ENCODE measurements at regions not wholly inside any gene's neighbourhood (a gene's known extent, or its start where the extent isn't known, plus 50 kb on each side); places are given as distances from the start of the nearest gene placed in this dataset.

DNA sequence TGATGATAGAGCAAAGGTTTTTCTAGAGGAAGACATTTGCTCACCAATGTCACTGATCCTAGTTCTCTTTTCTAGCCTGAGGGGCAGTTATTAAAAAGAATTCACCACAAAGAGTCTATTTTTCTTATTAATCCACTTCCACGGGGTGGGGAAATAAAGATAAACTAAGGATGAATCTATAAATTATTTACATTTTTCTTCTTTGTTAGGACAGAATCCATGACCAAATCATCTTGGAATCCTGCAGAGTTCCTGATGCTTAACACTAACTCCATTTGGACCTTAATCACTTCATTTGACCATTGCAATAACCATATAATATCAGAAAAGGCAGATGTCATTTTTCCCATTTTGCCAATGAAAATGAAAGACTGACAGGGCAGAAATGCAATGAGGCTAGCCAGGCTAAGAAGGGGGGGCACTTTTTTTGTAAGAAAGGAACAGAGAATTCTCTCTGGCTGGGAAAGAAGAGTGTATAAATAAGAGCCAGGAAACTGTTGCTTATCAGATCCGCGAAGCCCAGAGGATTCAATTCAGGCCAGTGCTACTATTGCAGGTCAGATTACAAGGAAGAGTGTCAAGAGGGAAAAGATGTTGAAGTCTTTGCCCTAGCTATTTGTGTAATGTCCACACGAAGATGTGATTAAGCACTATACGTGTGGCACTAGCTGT, 433.2 kb downstream of the TNS3 start:
- intact Hi-C loops (cut with micrococcal nuclease): no loop called here
- Mint-ChIP-seq H3K9me3 (no peaks in the 10 kb centered on the region), H3K27me3 (no peaks in the 10 kb centered on the region), H3K27ac (no peak overlapping the region), H3K4me3 (no peak overlapping the region), H3K4me1 (ENCODE audit: low read depth) (peaks cover 33% of the 10 kb centered on the region), H3K36me3 (ENCODE audit: low read depth) (no peaks in the 10 kb centered on the region)

DNA sequence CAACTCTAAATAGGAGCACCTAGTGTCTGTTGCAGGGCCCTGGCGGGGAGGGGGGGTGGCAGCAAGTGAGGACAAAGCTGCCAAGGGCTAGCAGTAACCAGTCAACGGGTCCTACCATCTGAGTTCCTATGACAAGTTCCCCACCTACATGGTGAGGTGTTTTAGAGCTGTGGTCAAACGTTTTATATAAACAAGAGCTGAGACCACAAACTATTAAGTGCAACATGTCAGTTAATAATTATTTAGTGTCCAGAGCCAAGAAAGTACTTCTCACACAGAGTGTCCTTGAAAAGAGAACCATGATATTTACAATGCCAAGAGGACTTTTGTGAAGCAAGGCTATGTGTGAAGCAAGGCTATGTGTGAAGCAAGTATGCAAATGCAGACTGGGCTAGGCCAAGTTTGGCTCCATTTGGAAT, 434.7 kb downstream of the TNS3 start:
- Mint-ChIP-seq H3K27ac (no peak overlapping the region), H3K4me1 (ENCODE audit: low read depth) (peaks cover 29% of the 10 kb centered on the region), H3K27me3 (no peaks in the 10 kb centered on the region), H3K9me3 (no peaks in the 10 kb centered on the region), H3K36me3 (ENCODE audit: low read depth) (no peaks in the 10 kb centered on the region), H3K4me3 (no peak overlapping the region)
- intact Hi-C loops (cut with micrococcal nuclease): no loop called here

DNA sequence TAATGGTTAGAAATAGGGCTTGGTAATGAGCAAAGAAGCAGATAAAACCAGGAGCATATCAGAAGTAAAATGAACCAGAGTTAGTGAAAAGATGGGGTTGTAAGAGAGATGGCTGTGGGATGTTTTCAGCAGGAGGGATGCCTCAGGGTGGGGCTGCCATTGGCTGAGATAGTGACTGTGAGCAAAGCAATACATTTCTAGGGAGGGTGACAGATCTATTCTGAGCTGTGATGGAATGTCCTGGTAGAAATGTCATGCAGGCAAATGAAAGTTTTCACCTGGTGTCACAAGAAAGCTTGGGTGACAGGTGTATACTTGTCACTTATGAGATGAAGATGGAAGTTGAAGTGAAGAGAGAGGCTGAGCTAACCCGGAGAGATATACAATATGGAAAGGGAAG, 435.9 kb downstream of the TNS3 start:
- intact Hi-C loops (cut with micrococcal nuclease): no loop called here
- Mint-ChIP-seq H3K27ac (no peak overlapping the region), H3K9me3 (no peaks in the 10 kb centered on the region), H3K36me3 (ENCODE audit: low read depth) (no peaks in the 10 kb centered on the region), H3K4me3 (no peak overlapping the region), H3K27me3 (no peaks in the 10 kb centered on the region), H3K4me1 (ENCODE audit: low read depth) (peaks cover 29% of the 10 kb centered on the region)

DNA sequence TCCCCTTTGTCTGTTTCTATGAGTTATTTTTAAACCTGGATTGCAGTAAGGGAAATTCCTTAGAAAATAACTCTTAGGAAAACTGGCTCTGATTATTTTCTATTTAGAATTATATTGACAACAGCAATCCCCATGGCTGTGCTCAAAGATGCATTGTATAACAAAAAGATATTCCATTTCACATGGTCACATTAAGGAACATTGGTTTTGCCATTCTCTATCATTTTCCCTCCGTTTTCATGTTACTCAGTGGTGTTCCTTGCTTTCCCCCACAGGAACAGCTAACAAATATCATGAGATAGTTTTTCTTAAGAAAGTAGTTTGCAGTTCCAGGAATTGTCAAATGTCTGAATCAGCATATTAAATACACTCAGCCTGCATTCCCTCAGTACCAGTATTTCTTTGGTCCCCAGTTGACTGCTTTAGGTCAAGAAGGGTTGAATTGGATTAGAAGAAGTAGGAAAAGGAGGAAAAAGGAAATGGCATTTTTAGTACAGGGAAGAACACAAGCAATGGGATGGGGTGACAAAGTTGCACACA, 436.7 kb downstream of the TNS3 start:
- Mint-ChIP-seq H3K4me1 (ENCODE audit: low read depth) (peaks cover 29% of the 10 kb centered on the region), H3K36me3 (ENCODE audit: low read depth) (no peaks in the 10 kb centered on the region), H3K27ac (no peak overlapping the region), H3K9me3 (no peaks in the 10 kb centered on the region), H3K4me3 (no peak overlapping the region), H3K27me3 (no peaks in the 10 kb centered on the region)
- intact Hi-C loops (cut with micrococcal nuclease): no loop called here

DNA sequence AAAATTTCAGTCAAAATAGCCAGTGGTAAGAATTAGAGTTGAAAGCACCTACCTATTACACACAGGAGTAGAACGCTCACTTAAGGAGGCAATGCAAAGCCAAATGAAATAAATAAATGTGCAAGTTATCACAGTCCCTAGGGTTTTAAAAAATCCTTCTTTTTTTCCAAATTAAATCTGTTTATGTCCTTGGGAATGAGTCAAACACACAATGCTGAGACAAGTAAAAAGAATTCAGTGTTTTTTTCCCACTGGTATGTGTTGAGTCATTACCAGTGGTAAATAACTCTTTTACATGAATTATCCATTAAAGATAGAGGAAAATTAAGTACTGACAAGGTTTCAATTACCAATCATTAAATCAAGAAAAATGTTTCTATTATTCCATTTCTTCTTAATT, 438.6 kb downstream of the TNS3 start:
- no peaks in the 10 kb centered on the region for H3K36me3 Mint-ChIP-seq (ENCODE audit: low read depth)
- no peak overlapping the region for H3K4me3 Mint-ChIP-seq
- H3K4me1 Mint-ChIP-seq (ENCODE audit: low read depth): peaks cover 14% of the 10 kb centered on the region
- intact Hi-C loops (cut with micrococcal nuclease): no loop called here
- no peak overlapping the region for H3K27ac Mint-ChIP-seq
- no peaks in the 10 kb centered on the region for H3K9me3 Mint-ChIP-seq
- H3K27me3 Mint-ChIP-seq: peaks cover 2% of the 10 kb centered on the region

DNA sequence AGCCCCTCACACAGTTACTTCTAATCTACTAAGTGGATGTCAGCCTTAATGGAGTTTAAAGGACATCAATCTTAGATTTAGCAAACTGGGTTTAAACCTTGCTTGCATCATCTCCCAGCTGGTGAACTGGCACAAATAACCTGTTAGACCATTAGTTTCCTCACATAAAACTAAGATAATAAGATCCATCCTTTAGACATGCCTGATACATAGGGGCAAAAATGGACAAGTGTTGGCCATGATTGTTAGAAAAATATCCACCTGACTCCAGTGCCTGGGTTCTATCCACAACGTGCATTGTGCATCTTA, 439.1 kb downstream of the TNS3 start:
- H3K4me1 Mint-ChIP-seq (ENCODE audit: low read depth): peaks cover 14% of the 10 kb centered on the region
- no peak overlapping the region for H3K27ac Mint-ChIP-seq
- H3K36me3 Mint-ChIP-seq (ENCODE audit: low read depth): no peaks in the 10 kb centered on the region
- peaks cover 2% of the 10 kb centered on the region for H3K27me3 Mint-ChIP-seq
- intact Hi-C loops (cut with micrococcal nuclease): no loop called here
- H3K4me3 Mint-ChIP-seq: no peak overlapping the region
- H3K9me3 Mint-ChIP-seq: no peaks in the 10 kb centered on the region

DNA sequence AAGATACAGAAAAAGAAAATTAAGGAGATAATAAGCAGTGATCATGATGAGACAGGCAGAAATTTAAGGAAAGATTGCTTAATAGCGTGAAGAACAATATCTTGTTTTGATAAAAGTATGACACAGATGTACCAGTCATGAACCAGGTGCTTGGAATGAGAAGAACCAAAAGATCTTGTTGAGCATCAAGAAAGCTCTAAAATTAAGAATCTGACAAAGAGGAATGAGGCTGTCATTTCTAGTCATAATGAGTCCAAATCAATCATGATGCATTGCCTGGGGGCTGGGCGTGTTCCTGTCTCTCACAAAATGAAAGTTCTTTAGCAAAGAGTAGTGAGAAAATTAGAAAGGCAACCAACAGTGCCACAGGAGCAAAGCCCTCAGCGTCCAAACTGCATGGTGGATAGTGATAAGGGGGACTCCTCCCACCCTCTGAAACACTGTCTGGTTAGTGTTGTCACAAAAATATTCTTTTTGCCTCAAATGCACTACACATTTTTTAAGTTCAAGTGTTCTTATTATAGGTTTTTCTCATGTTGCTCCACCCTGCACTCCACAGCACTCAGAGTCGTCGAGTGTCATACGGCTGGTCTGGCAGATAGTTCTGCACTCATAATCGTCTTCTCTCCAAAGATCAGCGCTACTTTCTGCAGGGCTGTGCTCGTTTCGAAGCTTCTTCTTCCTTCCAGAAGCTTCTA, 439.6 kb downstream of the TNS3 start:
- intact Hi-C loops (cut with micrococcal nuclease): no loop called here
- no peak overlapping the region for H3K4me3 Mint-ChIP-seq
- no peaks in the 10 kb centered on the region for H3K36me3 Mint-ChIP-seq (ENCODE audit: low read depth)

DNA sequence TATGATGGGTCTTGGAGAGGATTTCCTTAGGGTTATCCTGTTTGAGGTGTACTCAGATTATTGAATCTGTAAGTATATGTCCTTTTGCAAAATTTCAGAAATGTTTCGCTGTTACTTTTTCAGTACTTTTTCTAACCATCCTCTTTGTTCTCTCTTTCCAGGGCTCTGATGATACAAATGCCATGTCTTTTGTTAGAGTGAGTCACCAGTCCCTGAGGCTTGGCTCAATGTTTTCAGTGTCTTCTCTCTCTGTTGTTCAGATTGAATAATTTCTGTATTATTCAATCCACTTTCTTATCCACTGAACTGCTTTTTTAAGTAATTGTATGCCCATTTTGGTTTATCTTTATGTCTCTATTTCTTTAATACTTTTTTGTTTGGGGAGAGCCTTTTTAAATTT, 449.4 kb downstream of the TNS3 start:
- H3K4me1 Mint-ChIP-seq (ENCODE audit: low read depth): no peaks in the 10 kb centered on the region
- intact Hi-C loops (cut with micrococcal nuclease): no loop called here
- H3K9me3 Mint-ChIP-seq: no peaks in the 10 kb centered on the region
- H3K27me3 Mint-ChIP-seq: no peaks in the 10 kb centered on the region
- H3K36me3 Mint-ChIP-seq (ENCODE audit: low read depth): no peaks in the 10 kb centered on the region
- H3K27ac Mint-ChIP-seq: no peak overlapping the region
- no peak overlapping the region for H3K4me3 Mint-ChIP-seq

More for the DNA sequence above, 439.6 kb downstream of the TNS3 start:
- H3K27ac Mint-ChIP-seq: no peak overlapping the region
- H3K27me3 Mint-ChIP-seq: peaks cover 2% of the 10 kb centered on the region
- H3K4me1 Mint-ChIP-seq (ENCODE audit: low read depth): peaks cover 14% of the 10 kb centered on the region
- no peaks in the 10 kb centered on the region for H3K9me3 Mint-ChIP-seq

DNA sequence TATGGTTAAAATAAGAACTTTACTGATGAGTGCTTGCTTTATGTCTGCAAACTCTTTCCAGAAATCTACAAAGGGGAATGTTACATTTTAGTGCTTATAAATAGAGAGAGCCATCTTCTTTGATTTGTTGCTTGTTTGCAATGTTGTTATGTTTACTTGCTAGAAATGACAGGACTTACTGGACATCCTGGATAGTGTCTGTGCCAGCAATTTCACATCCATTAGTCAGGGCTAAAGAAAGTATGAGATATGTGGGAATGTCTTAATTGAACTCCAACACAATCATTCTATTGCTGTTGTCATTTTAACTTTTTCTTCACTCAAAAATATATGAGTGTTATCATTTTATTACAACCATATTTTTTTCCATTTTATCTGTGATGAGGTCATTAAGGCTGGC, 453.2 kb downstream of the TNS3 start:
- H3K4me3 Mint-ChIP-seq: no peak overlapping the region
- no peaks in the 10 kb centered on the region for H3K4me1 Mint-ChIP-seq (ENCODE audit: low read depth)
- H3K36me3 Mint-ChIP-seq (ENCODE audit: low read depth): no peaks in the 10 kb centered on the region
- intact Hi-C loops (cut with micrococcal nuclease): no loop called here
- no peaks in the 10 kb centered on the region for H3K9me3 Mint-ChIP-seq
- no peak overlapping the region for H3K27ac Mint-ChIP-seq
- H3K27me3 Mint-ChIP-seq: no peaks in the 10 kb centered on the region

DNA sequence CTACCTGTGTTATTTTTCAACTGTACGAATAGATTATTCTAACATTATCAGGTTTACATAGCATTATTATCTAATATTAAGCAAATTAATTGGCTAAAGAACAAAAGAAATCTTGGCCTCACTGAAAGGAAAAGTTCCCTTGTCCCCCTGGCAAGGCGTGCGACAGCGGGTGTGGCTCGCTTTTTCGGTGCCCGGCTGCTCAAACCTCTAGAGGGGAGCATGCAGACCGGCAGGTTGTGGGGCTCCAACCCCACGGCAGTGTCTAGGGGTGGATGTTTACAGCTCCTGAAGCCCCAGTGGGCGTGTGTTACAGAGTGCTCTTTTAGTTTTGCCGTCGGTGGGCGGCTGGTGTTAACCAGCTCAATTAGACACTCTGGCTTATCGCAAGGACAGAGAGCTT, 456.4 kb downstream of the TNS3 start:
- H3K36me3 Mint-ChIP-seq (ENCODE audit: low read depth): no peaks in the 10 kb centered on the region
- no peak overlapping the region for H3K27ac Mint-ChIP-seq
- intact Hi-C loops (cut with micrococcal nuclease): no loop called here
- no peaks in the 10 kb centered on the region for H3K27me3 Mint-ChIP-seq
- no peaks in the 10 kb centered on the region for H3K9me3 Mint-ChIP-seq
- H3K4me1 Mint-ChIP-seq (ENCODE audit: low read depth): no peaks in the 10 kb centered on the region
- H3K4me3 Mint-ChIP-seq: no peak overlapping the region

DNA sequence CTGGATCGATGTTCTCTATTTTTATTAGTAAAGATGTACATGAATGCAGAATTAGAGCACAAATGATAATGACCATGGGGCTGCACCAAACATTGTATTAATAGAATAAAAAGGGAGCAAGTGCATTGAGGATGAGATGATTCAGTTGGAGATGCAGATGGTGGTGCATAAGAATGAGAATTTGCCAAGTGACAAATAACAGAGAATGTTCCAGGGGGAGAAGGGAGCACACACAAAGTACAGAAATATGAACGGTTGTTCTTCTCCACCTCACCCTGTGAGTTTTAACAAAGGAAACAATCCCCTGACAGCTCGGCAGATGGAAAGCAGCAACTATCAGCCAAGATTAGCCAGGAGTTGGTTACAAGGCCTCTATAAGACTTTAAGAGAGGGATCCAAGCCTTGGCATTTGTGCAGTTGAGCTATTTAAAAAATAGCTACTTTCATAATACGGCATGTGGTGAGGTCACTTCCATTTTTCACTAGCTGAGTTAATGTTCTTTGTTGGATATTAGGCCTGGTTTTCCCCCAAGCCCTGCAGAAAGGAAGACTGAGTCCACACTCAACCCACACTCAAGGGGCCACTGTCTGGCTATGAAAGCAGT, 462.5 kb downstream of the TNS3 start:
- intact Hi-C loops (cut with micrococcal nuclease): no loop called here
- no peaks in the 10 kb centered on the region for H3K36me3 Mint-ChIP-seq (ENCODE audit: low read depth)
- no peaks in the 10 kb centered on the region for H3K27me3 Mint-ChIP-seq
- H3K27ac Mint-ChIP-seq: no peak overlapping the region
- no peak overlapping the region for H3K4me3 Mint-ChIP-seq
- H3K9me3 Mint-ChIP-seq: no peaks in the 10 kb centered on the region
- no peaks in the 10 kb centered on the region for H3K4me1 Mint-ChIP-seq (ENCODE audit: low read depth)

DNA sequence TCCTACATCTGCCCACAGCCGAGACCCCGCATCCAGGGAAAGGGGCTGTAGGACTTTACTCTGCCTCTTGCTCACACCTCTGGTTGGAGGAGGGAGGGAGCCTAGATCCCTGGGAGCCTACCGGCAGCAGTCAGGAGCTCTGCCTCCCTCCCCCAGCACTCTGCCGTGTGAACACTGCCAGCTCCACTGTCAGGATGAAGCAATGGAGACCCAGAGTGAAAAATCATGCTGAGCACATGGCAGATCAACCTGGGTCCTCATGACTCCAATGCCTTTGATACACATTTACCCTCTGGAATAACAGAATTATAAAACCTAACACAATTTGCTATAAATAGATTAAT, 477.7 kb downstream of the TNS3 start:
- intact Hi-C loops (cut with micrococcal nuclease): no loop called here
- H3K4me3 Mint-ChIP-seq: no peak overlapping the region
- no peaks in the 10 kb centered on the region for H3K36me3 Mint-ChIP-seq (ENCODE audit: low read depth)
- H3K27me3 Mint-ChIP-seq: no peaks in the 10 kb centered on the region
- H3K4me1 Mint-ChIP-seq (ENCODE audit: low read depth): peaks cover 18% of the 10 kb centered on the region
- no peaks in the 10 kb centered on the region for H3K9me3 Mint-ChIP-seq
- H3K27ac Mint-ChIP-seq: no peak overlapping the region

DNA sequence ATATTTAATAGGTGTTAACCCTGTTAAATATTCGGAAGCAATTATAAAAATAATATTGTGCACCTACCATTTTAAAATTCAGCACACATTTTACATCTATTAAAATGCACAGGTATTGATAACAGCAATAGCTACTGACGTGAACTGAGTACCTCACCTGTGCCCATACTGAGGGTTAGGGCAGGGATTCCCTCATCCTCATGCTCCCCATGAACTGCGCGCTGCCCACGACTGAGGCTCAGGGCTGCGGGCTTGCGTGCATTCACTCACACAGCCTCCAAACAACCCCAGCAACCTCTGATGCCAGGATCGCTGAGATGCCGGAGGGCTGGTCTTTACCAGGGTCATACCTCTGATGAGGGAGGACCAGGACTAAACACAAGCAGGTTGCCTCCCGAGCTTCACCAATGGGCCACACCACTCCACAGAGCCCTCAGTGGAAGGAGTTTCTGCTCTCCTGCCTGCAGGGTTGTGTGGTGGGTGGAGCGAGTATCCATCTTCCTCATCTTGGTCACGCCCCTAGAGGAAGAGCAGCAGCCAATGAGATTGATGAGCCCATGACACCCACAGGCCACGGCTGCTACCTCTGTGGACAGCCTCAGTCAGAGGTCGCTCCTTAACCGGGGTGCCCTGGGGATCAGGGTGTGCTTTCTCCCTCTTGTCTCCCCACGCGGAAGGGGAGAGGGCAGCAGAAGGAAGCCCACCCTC, 478.3 kb downstream of the TNS3 start:
- intact Hi-C loops (cut with micrococcal nuclease): no loop called here
- Mint-ChIP-seq H3K27me3 (no peaks in the 10 kb centered on the region), H3K36me3 (ENCODE audit: low read depth) (no peaks in the 10 kb centered on the region)

DNA sequence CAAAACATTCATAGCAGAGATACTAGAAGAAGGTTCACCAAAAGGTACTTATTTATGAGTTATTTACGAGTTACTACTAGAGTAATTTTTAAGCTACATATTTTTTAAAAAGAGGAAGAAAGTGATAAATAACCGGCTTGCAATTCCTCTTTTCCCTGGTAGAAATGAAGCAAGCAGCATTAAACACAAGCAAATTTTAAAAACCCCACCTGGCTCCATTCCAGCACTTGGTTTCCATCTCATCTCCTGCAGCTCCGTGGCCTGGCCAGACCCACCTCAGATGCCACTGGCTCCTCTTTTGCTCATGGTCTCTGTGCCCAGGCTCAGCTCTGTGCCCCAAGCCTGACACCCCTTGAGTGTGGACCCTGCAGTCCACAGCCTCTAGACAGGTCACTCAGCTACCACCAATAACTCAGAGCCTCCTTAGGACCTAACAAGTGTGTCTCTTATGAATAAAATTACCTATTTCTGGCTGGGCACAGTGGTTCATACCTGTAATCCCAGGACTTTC, 479.5 kb downstream of the TNS3 start:
- H3K27ac Mint-ChIP-seq: no peak overlapping the region
- H3K36me3 Mint-ChIP-seq (ENCODE audit: low read depth): no peaks in the 10 kb centered on the region
- intact Hi-C loops (cut with micrococcal nuclease): no loop called here
- H3K4me3 Mint-ChIP-seq: no peak overlapping the region
- peaks cover 18% of the 10 kb centered on the region for H3K4me1 Mint-ChIP-seq (ENCODE audit: low read depth)
- H3K27me3 Mint-ChIP-seq: no peaks in the 10 kb centered on the region
- no peaks in the 10 kb centered on the region for H3K9me3 Mint-ChIP-seq

More for the DNA sequence above, 478.3 kb downstream of the TNS3 start:
- H3K4me1 Mint-ChIP-seq (ENCODE audit: low read depth): peaks cover 18% of the 10 kb centered on the region
- H3K9me3 Mint-ChIP-seq: no peaks in the 10 kb centered on the region
- no peak overlapping the region for H3K4me3 Mint-ChIP-seq
- H3K27ac Mint-ChIP-seq: no peak overlapping the region
